Tibial nerve (tissue), 4 donors: ENCODE measurements at regions not wholly inside any gene's neighbourhood (a gene's known extent, or its start where the extent isn't known, plus 50 kb on each side); places are given as distances from the start of the nearest gene placed in this dataset.
"Not testable (repeated sequence)": the region's sequence is repeated elsewhere in the genome, so short reads cannot be mapped to it uniquely, and the experiment has no call there.

Source experiments
- DNase-seq, 2 donors: peaks; one replicate each; pipeline ENCODE4 v3.0.0-alpha.2; 2019; ENCODE audit warnings: low spot score in 2 of 2
- H3K27ac ChIP-seq, 4 donors: fragments of 200-600 bp; sonication (generic) in 3 of 4; one replicate each; pipeline ENCODE4 v1.5.1; 2017 to 2019; ENCODE audit warnings: mild to moderate bottlenecking in 1 of 4
- H3K27me3 ChIP-seq, 2 donors: fragments of 200-600 bp; sonication (generic) in 1 of 2; one replicate each; pipeline versions ENCODE4 v1.5.1 to v1.6.0; 2017 to 2019
- H3K36me3 ChIP-seq, 3 donors: fragments of 200-600 bp; sonication (generic); one replicate each; pipeline ENCODE4 v1.5.1; 2018 to 2019
- H3K4me1 ChIP-seq, 4 donors: fragments of 200-600 bp; sonication (generic) in 3 of 4; one replicate each; pipeline ENCODE4 v1.5.1; 2017 to 2019
- H3K4me3 ChIP-seq, 4 donors: fragments of 200-600 bp; sonication (generic) in 3 of 4; one replicate each; pipeline ENCODE4 v1.5.1; 2017 to 2019; ENCODE audit warnings: mild to moderate bottlenecking in 1 of 4, moderate library complexity in 1 of 4
- H3K9me3 ChIP-seq, 4 donors: fragments of 200-600 bp; sonication (generic) in 3 of 4; one replicate each; pipeline ENCODE4 v1.5.1; 2017 to 2019
- EP300 ChIP-seq, 2 donors: sonication (generic); formaldehyde crosslinking; IDR thresholded peaks; one replicate each; pipeline ENCODE4 v1.6.1; 2017; ENCODE audit warnings: antibody characterized with exemption in 2 of 2, mild to moderate bottlenecking in 1 of 2
- POLR2A ChIP-seq, 2 donors: fragments of 450-650 bp; IDR thresholded peaks; one replicate each; pipeline ENCODE4 v1.6.1; 2017; ENCODE audit warnings: antibody characterized with exemption in 2 of 2, mild to moderate bottlenecking in 2 of 2, moderate library complexity in 2 of 2
- WGBS, 2 donors: methylation state at CpG; one replicate each; pipeline ENCODE4 v1.1.5; 2018; 5-methylcytosine and 5-hydroxymethylcytosine counted together
- TF ChIP-seq, protein P1 (sequence below), 5 experiments: fragments of 200-600 bp in 3 of 5; fragments of 450-650 bp in 2 of 5; sonication (generic) in 3 of 5; IDR thresholded peaks; one replicate each; pipeline ENCODE4 v1.5.1; 2016 to 2019; ENCODE audit warnings: antibody characterized with exemption in 5 of 5, mild to moderate bottlenecking in 3 of 5, moderate library complexity in 2 of 5

DNA sequence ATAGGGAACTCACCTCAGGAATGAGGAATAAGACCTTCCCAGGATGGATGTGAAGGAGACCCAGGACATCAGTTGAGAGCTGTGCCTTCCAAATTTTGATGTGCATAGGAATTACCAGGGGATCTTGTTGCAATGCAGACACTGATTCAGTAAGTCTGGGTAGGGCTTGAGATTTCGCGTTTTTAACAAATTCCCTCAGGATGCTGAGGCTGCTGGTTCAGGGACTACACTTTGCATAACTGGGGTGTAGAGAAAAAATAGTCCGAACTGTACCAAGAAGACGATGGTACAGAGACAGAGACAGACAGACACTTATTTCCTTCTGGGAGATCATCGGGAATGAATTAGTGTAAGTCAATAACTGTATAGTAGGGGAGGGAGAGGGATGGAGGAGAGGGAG lies 82.3 kb upstream of the FREM1 start:
- Histone ChIP-seq H3K9me3 (no peaks in the 10 kb centered on the region), H3K4me3 (peak overlapping the region; percentile 53 to 72 (median 63)), H3K4me1 (peaks cover 0 to 16% (median 0%) of the 10 kb centered on the region in 4 donors), H3K36me3 (no peaks in the 10 kb centered on the region), H3K27ac (no peak overlapping the region), H3K27me3 (no peaks in the 10 kb centered on the region)
- WGBS, 2 donors, result 65 to 83% methylated on average over 5 of the region's 5 CpGs
- TF ChIP-seq, protein P1, sequence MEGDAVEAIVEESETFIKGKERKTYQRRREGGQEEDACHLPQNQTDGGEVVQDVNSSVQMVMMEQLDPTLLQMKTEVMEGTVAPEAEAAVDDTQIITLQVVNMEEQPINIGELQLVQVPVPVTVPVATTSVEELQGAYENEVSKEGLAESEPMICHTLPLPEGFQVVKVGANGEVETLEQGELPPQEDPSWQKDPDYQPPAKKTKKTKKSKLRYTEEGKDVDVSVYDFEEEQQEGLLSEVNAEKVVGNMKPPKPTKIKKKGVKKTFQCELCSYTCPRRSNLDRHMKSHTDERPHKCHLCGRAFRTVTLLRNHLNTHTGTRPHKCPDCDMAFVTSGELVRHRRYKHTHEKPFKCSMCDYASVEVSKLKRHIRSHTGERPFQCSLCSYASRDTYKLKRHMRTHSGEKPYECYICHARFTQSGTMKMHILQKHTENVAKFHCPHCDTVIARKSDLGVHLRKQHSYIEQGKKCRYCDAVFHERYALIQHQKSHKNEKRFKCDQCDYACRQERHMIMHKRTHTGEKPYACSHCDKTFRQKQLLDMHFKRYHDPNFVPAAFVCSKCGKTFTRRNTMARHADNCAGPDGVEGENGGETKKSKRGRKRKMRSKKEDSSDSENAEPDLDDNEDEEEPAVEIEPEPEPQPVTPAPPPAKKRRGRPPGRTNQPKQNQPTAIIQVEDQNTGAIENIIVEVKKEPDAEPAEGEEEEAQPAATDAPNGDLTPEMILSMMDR (IDR thresholded peaks at IDR 0.05), result no peak
- no peak for DNase-seq

DNA sequence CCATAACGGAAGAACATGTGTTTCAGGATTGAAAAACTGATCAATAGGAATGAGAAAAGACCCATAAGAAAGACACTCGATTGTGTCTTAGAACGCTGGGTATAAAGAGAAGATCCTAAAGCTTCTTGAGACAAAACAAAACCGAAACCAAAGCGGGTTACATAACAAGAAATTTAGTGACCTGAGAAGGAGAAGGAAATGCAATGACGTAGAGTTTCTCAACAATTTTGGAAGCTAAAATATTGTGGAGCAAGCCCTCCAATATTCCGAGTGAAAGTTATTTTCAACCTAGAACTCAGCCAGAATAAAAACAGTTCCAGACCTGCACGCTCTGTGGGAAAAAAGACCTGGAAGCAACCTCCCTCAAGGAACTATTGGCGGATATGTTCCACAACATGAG lies 81.9 kb upstream of the FREM1 start:
- no peaks in the 10 kb centered on the region for H3K27me3 ChIP-seq
- peaks cover 0 to 16% (median 0%) of the 10 kb centered on the region in 4 donors for H3K4me1 ChIP-seq
- no peak overlapping the region for H3K27ac ChIP-seq
- peak overlapping the region in 1 of 4 donors; percentile 72 for H3K4me3 ChIP-seq
- TF ChIP-seq, protein P1 (IDR thresholded peaks at IDR 0.05), result no peak
- no peak for TF ChIP-seq EP300 (IDR thresholded peaks at IDR 0.05)
- no peak for TF ChIP-seq POLR2A (IDR thresholded peaks at IDR 0.05)
- WGBS, 2 donors, result 88 to 90% methylated on average over 9 of the region's 9 CpGs
- DNase-seq, result no peak
- H3K9me3 ChIP-seq, result no peaks in the 10 kb centered on the region
- no peaks in the 10 kb centered on the region for H3K36me3 ChIP-seq

DNA sequence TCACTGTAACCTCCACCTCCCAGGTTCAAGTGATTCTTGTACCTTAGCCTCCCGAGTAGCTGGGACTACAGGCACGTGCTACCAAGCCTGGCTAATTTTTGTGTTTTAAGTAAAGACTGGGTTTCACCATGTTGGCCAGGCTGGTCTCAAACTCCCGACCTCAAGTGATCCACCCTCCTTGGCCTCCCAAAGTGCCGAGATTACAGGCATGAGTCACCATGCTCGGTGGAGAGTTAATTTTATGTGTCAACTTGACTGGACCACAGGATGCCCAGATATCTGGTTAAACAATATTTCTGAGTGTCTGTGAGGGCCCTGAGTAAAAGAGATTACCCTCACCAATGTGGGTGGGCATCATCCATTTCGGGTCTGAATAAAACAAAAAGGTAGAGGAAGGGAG lies 80.4 kb upstream of the FREM1 start:
- not testable (repeated sequence) for DNase-seq, H3K27me3 ChIP-seq, H3K27ac ChIP-seq, H3K9me3 ChIP-seq, H3K4me3 ChIP-seq, H3K36me3 ChIP-seq
- WGBS, 2 donors, result 90% methylated on average over 6 of the region's 6 CpGs
- peaks cover 0 to 16% (median 0%) of the 10 kb centered on the region in 4 donors for H3K4me1 ChIP-seq

DNA sequence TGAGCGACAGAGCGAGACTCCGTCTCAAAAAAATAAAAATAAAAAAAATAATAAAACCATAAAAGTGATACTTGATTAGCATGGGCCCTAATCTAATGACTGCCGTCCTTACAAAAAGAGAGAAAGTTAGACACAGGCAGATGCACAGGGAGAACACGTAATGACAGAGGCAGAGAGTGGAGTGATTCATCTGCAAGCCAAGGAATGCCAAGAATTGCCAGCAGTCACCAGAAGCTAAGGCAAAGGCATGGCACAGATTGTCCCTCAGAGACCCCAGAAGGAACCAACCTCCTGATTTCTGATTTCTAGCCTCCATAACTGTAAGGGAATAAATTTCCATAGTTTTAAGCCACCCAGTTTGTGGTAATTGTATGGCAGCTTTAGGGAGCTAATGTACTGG lies 79.6 kb upstream of the FREM1 start:
- WGBS, 2 donors, result 92 to 94% methylated on average over 5 of the region's 5 CpGs
- H3K4me3 ChIP-seq, result no peak overlapping the region

DNA sequence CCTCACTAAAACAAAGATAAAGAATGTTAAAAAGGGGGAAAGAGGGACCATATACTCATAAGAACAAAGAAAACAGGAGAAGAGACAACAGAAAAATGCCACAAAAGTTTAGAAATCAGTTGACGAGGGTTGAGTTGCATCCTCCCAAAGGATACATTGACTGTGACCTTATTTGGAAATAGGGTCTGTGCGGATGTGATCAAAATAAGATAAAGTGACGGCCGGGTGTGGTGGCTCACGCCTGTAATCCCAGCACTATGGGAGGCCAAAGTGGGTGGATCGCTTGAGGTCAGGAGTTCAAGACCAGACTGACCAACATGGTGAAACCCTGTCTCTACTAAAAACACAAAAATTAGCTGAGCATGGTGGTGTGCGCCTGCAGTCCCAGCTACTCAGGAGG lies 79.1 kb upstream of the FREM1 start:
- DNase-seq, H3K4me3 ChIP-seq, H3K27me3 ChIP-seq, H3K27ac ChIP-seq, H3K9me3 ChIP-seq, H3K36me3 ChIP-seq: not testable (repeated sequence)
- peaks cover 0 to 15% (median 0%) of the 10 kb centered on the region in 4 donors for H3K4me1 ChIP-seq
- 91% methylated on average over 7 of the region's 7 CpGs for WGBS, 2 donors

More for the DNA sequence above, 79.6 kb upstream of the FREM1 start:
- peaks cover 0 to 4% (median 0%) of the 10 kb centered on the region in 3 donors for H3K36me3 ChIP-seq
- TF ChIP-seq POLR2A (IDR thresholded peaks at IDR 0.05), result no peak
- no peak for TF ChIP-seq EP300 (IDR thresholded peaks at IDR 0.05)
- TF ChIP-seq, protein P1 (IDR thresholded peaks at IDR 0.05), result no peak
- no peaks in the 10 kb centered on the region for H3K27me3 ChIP-seq
- no peak for DNase-seq
- H3K9me3 ChIP-seq, result no peaks in the 10 kb centered on the region
- H3K4me1 ChIP-seq, result peaks cover 0 to 16% (median 0%) of the 10 kb centered on the region in 4 donors
- H3K27ac ChIP-seq, result no peak overlapping the region

DNA sequence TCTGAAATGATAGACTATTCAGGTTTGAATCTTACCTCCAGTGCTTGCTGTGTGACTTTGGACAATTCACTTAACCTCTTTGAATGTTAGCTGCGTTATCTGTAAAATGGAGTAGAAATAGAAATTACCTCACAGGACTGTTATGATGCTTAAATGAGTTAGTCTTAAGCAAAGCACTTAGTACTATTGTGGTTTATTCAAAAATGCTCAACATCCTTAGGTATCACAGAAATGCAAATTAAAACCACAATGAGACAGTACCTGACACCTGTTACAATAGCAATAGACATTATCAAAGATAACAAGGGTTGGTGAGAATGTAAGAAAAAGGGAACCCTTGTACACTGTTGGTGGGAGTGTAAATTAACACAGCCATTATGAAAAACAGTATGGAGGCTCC lies 77.6 kb upstream of the FREM1 start:
- WGBS, 2 donors, result 89 to 93% methylated on average over 1 of the region's 1 CpG
- no peaks in the 10 kb centered on the region for H3K9me3 ChIP-seq
- TF ChIP-seq, protein P1 (IDR thresholded peaks at IDR 0.05), result no peak
- no peak for TF ChIP-seq EP300 (IDR thresholded peaks at IDR 0.05)
- no peak for TF ChIP-seq POLR2A (IDR thresholded peaks at IDR 0.05)
- peaks cover 0 to 5% (median 0%) of the 10 kb centered on the region in 4 donors for H3K4me1 ChIP-seq
- H3K36me3 ChIP-seq, result peaks cover 0 to 4% (median 0%) of the 10 kb centered on the region in 3 donors
- no peak overlapping the region for H3K4me3 ChIP-seq
- no peak overlapping the region for H3K27ac ChIP-seq
- DNase-seq, result no peak
- H3K27me3 ChIP-seq, result no peaks in the 10 kb centered on the region
